ENCODE measurements at regions not wholly inside any gene's neighbourhood (a gene's known extent, or its start where the extent isn't known, plus 50 kb on each side); places are given as distances from the start of the nearest gene placed in this dataset.

- H3K79me2 ChIP-seq (ENCODE audit: low read length): no peaks in the 10 kb centered on the region
- TF ChIP-seq, protein P1, sequence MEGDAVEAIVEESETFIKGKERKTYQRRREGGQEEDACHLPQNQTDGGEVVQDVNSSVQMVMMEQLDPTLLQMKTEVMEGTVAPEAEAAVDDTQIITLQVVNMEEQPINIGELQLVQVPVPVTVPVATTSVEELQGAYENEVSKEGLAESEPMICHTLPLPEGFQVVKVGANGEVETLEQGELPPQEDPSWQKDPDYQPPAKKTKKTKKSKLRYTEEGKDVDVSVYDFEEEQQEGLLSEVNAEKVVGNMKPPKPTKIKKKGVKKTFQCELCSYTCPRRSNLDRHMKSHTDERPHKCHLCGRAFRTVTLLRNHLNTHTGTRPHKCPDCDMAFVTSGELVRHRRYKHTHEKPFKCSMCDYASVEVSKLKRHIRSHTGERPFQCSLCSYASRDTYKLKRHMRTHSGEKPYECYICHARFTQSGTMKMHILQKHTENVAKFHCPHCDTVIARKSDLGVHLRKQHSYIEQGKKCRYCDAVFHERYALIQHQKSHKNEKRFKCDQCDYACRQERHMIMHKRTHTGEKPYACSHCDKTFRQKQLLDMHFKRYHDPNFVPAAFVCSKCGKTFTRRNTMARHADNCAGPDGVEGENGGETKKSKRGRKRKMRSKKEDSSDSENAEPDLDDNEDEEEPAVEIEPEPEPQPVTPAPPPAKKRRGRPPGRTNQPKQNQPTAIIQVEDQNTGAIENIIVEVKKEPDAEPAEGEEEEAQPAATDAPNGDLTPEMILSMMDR (IDR thresholded peaks at IDR 0.05; ENCODE audit: low read depth, low read length): no peak
- no peak for TF ChIP-seq EZH2phosphoT487 (IDR thresholded peaks at IDR 0.05; ENCODE audit: low read depth)
- no peaks in the 10 kb centered on the region for H3K36me3 ChIP-seq (replicated peaks; ENCODE audit: low read depth, low read length)
- H3K4me1 ChIP-seq (ENCODE audit: low read length): no peaks in the 10 kb centered on the region
- H3K9ac ChIP-seq (ENCODE audit: low read length): no peak overlapping the region
- no peak overlapping the region for H3K4me3 ChIP-seq (ENCODE audit: low read length)
- no peak overlapping the region for H2AFZ ChIP-seq (ENCODE audit: low read depth, low read length)
- H4K20me1 ChIP-seq (ENCODE audit: insufficient read depth, low read length): no peaks in the 10 kb centered on the region
- no peaks in the 10 kb centered on the region for H3K27me3 ChIP-seq (ENCODE audit: low read depth, low read length)
- H3K9me3 ChIP-seq (ENCODE audit: insufficient read depth, low read length): no peaks in the 10 kb centered on the region
- no peak overlapping the region for H3K27ac ChIP-seq (ENCODE audit: low read length)
- H3K4me2 ChIP-seq (ENCODE audit: low read length): no peak overlapping the region
Measured at GRCh38 chr5:112649882-112650281, 87.8 kb upstream of the APC start.

- H3K27me3 ChIP-seq (ENCODE audit: low read depth, low read length): no peaks in the 10 kb centered on the region
- H2AFZ ChIP-seq (ENCODE audit: low read depth, low read length): no peak overlapping the region
- H3K27ac ChIP-seq (ENCODE audit: low read length): no peak overlapping the region
- no peaks in the 10 kb centered on the region for H3K4me1 ChIP-seq (ENCODE audit: low read length)
- H3K4me3 ChIP-seq (ENCODE audit: low read length): no peak overlapping the region
- no peak for TF ChIP-seq EZH2phosphoT487 (IDR thresholded peaks at IDR 0.05; ENCODE audit: low read depth)
- TF ChIP-seq, protein P1 (IDR thresholded peaks at IDR 0.05; ENCODE audit: low read depth, low read length): no peak
- H3K9me3 ChIP-seq (ENCODE audit: insufficient read depth, low read length): no peaks in the 10 kb centered on the region
- no peak overlapping the region for H3K9ac ChIP-seq (ENCODE audit: low read length)
- no peaks in the 10 kb centered on the region for H4K20me1 ChIP-seq (ENCODE audit: insufficient read depth, low read length)
- no peak overlapping the region for H3K4me2 ChIP-seq (ENCODE audit: low read length)
- no peaks in the 10 kb centered on the region for H3K79me2 ChIP-seq (ENCODE audit: low read length)
- H3K36me3 ChIP-seq (replicated peaks; ENCODE audit: low read depth, low read length): no peaks in the 10 kb centered on the region
Measured at GRCh38 chr5:112653638-112654205, 84.0 kb upstream of the APC start.

GRCh38 chr5:112655513-112655912 is 82.2 kb upstream of the APC start:
- no peak overlapping the region for H3K27ac ChIP-seq (ENCODE audit: low read length)
- no peak overlapping the region for H2AFZ ChIP-seq (ENCODE audit: low read depth, low read length)

GRCh38 chr5:112656451-112656850 is 81.2 kb upstream of the APC start:
- Histone ChIP-seq H2AFZ (ENCODE audit: low read depth, low read length) (no peak overlapping the region), H3K27me3 (ENCODE audit: low read depth, low read length) (no peaks in the 10 kb centered on the region), H3K36me3 (replicated peaks; ENCODE audit: low read depth, low read length) (no peaks in the 10 kb centered on the region), H3K4me1 (ENCODE audit: low read length) (no peaks in the 10 kb centered on the region), H3K4me3 (ENCODE audit: low read length) (no peak overlapping the region), H3K27ac (ENCODE audit: low read length) (no peak overlapping the region), H3K4me2 (ENCODE audit: low read length) (no peak overlapping the region), H3K9ac (ENCODE audit: low read length) (no peak overlapping the region), H4K20me1 (ENCODE audit: insufficient read depth, low read length) (no peaks in the 10 kb centered on the region), H3K79me2 (ENCODE audit: low read length) (no peaks in the 10 kb centered on the region), H3K9me3 (ENCODE audit: insufficient read depth, low read length) (no peaks in the 10 kb centered on the region)
- TF ChIP-seq, protein P1 (IDR thresholded peaks at IDR 0.05; ENCODE audit: low read depth, low read length): no peak
- TF ChIP-seq EZH2phosphoT487 (IDR thresholded peaks at IDR 0.05; ENCODE audit: low read depth): no peak

More at GRCh38 chr5:112655513-112655912, 82.2 kb upstream of the APC start:
- no peaks in the 10 kb centered on the region for H4K20me1 ChIP-seq (ENCODE audit: insufficient read depth, low read length)
- no peaks in the 10 kb centered on the region for H3K79me2 ChIP-seq (ENCODE audit: low read length)
- no peak overlapping the region for H3K9ac ChIP-seq (ENCODE audit: low read length)
- no peak overlapping the region for H3K4me3 ChIP-seq (ENCODE audit: low read length)
- no peaks in the 10 kb centered on the region for H3K9me3 ChIP-seq (ENCODE audit: insufficient read depth, low read length)
- TF ChIP-seq, protein P1 (IDR thresholded peaks at IDR 0.05; ENCODE audit: low read depth, low read length): no peak
- no peak for TF ChIP-seq EZH2phosphoT487 (IDR thresholded peaks at IDR 0.05; ENCODE audit: low read depth)
- no peaks in the 10 kb centered on the region for H3K36me3 ChIP-seq (replicated peaks; ENCODE audit: low read depth, low read length)
- H3K4me1 ChIP-seq (ENCODE audit: low read length): no peaks in the 10 kb centered on the region
- no peaks in the 10 kb centered on the region for H3K27me3 ChIP-seq (ENCODE audit: low read depth, low read length)
- H3K4me2 ChIP-seq (ENCODE audit: low read length): no peak overlapping the region
